ENCODE measurements at regions not wholly inside any gene's neighbourhood (a gene's known extent, or its start where the extent isn't known, plus 50 kb on each side); places are given as distances from the start of the nearest gene placed in this dataset.

- Histone ChIP-seq H4K20me1 (ENCODE audit: insufficient read depth) (no peaks in the 10 kb centered on the region), H3K27ac (no peak overlapping the region), H3K4me2 (ENCODE audit: unreplicated experiment) (no peak overlapping the region), H3K27me3 (replicated peaks; ENCODE audit: insufficient read depth) (no peaks in the 10 kb centered on the region), H3K36me3 (ENCODE audit: low read depth) (no peaks in the 10 kb centered on the region), H3K79me2 (ENCODE audit: insufficient read depth) (no peaks in the 10 kb centered on the region), H3K9ac (no peak overlapping the region), H3K4me1 (ENCODE audit: insufficient read depth) (no peaks in the 10 kb centered on the region; the same call in 1 of the 2 replicates), H3F3A (ENCODE audit: insufficient read depth) (no peaks in the 10 kb centered on the region), H3K9me2 (ENCODE audit: insufficient read depth) (no peaks in the 10 kb centered on the region), H3K4me3 (no peak overlapping the region), H2AFZ (no peak overlapping the region), H3K9me3 (ENCODE audit: low read depth) (no peaks in the 10 kb centered on the region)
- DNase-seq: no peak
- TF ChIP-seq EZH2phosphoT487 (IDR thresholded peaks at IDR 0.05; ENCODE audit: insufficient read depth, low read depth): no peak
- no peak for TF ChIP-seq EZH2 (IDR thresholded peaks at IDR 0.05; ENCODE audit: insufficient read depth, poor library complexity, severe bottlenecking)
- 60 to 64% methylated on average over 4 of the region's 4 CpGs for WGBS, 2 experiments (ENCODE audit: low coverage in 1 of 2, low lambda C conversion rate in 2 of 2, missing lambda C conversion rate in 2 of 2)
- in situ Hi-C loops (cut with MboI): no loop called here
Observed at GRCh38 chr3:127053979-127054378, 71.1 kb downstream of the PLXNA1 start.

DNA sequence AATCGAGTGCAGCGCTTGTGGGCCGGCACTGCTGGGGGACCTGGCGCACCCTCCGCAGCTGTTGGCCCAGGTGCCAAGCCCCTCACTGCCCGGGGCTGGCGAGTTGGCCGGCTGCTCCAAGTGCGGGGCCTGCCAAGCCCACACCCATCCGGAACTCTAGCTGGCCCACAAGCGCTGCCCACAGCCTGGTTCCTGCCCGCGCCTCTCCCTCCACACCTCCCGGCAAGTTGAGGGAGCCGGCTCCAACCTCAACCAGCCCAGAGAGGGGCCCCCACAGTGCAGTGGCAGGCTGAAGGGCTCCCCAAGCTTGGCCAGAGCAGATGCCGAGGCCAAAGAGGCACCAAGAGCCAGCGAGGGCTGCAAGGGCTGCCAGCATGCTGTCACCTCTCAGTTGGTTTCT lies 73.4 kb downstream of the PLXNA1 start:
- H3K9ac ChIP-seq: no peak overlapping the region
- in situ Hi-C loops (cut with MboI): no loop called here
- WGBS, 2 experiments (ENCODE audit: low coverage in 1 of 2, low lambda C conversion rate in 2 of 2, missing lambda C conversion rate in 2 of 2): 64 to 73% methylated on average over 12 to 15 of the region's 17 CpGs
- TF ChIP-seq EZH2 (IDR thresholded peaks at IDR 0.05; ENCODE audit: insufficient read depth, poor library complexity, severe bottlenecking) (no peak), EZH2phosphoT487 (IDR thresholded peaks at IDR 0.05; ENCODE audit: insufficient read depth, low read depth) (no peak)
- H3K27ac ChIP-seq: no peak overlapping the region
- no peak overlapping the region for H3K4me3 ChIP-seq
- H3K27me3 ChIP-seq (replicated peaks; ENCODE audit: insufficient read depth): peaks cover 4% of the 10 kb centered on the region; the same call in 1 of the 2 replicates
- no peaks in the 10 kb centered on the region for H3K9me3 ChIP-seq (ENCODE audit: low read depth)
- no peaks in the 10 kb centered on the region for H3K79me2 ChIP-seq (ENCODE audit: insufficient read depth)
- no peaks in the 10 kb centered on the region for H4K20me1 ChIP-seq (ENCODE audit: insufficient read depth)
- no peaks in the 10 kb centered on the region for H3K9me2 ChIP-seq (ENCODE audit: insufficient read depth)
- H2AFZ ChIP-seq: no peak overlapping the region
- H3F3A ChIP-seq (ENCODE audit: insufficient read depth): no peaks in the 10 kb centered on the region
- no peak for DNase-seq
- H3K36me3 ChIP-seq (ENCODE audit: low read depth): no peaks in the 10 kb centered on the region
- H3K4me1 ChIP-seq (ENCODE audit: insufficient read depth): no peaks in the 10 kb centered on the region; the same call in 1 of the 2 replicates
- no peak overlapping the region for H3K4me2 ChIP-seq (ENCODE audit: unreplicated experiment)

GRCh38 chr3:127056976-127057375 lies 74.1 kb downstream of the PLXNA1 start:
- Histone ChIP-seq H3K79me2 (ENCODE audit: insufficient read depth) (no peaks in the 10 kb centered on the region), H2AFZ (no peak overlapping the region), H3K9ac (no peak overlapping the region), H3K27me3 (replicated peaks; ENCODE audit: insufficient read depth) (peaks cover 4% of the 10 kb centered on the region; the same call in 1 of the 2 replicates), H4K20me1 (ENCODE audit: insufficient read depth) (no peaks in the 10 kb centered on the region), H3K4me1 (ENCODE audit: insufficient read depth) (no peaks in the 10 kb centered on the region; the same call in 1 of the 2 replicates), H3K4me2 (ENCODE audit: unreplicated experiment) (no peak overlapping the region), H3F3A (ENCODE audit: insufficient read depth) (no peaks in the 10 kb centered on the region), H3K27ac (no peak overlapping the region), H3K9me2 (ENCODE audit: insufficient read depth) (no peaks in the 10 kb centered on the region), H3K36me3 (ENCODE audit: low read depth) (no peaks in the 10 kb centered on the region), H3K4me3 (no peak overlapping the region), H3K9me3 (ENCODE audit: low read depth) (no peaks in the 10 kb centered on the region)
- TF ChIP-seq EZH2phosphoT487 (IDR thresholded peaks at IDR 0.05; ENCODE audit: insufficient read depth, low read depth) (no peak), EZH2 (IDR thresholded peaks at IDR 0.05; ENCODE audit: insufficient read depth, poor library complexity, severe bottlenecking) (no peak)
- in situ Hi-C loops (cut with MboI): no loop called here
- DNase-seq: no peak
- 45 to 51% methylated on average over 2 of the region's 2 CpGs for WGBS, 2 experiments (ENCODE audit: low coverage in 1 of 2, low lambda C conversion rate in 2 of 2, missing lambda C conversion rate in 2 of 2)

DNA sequence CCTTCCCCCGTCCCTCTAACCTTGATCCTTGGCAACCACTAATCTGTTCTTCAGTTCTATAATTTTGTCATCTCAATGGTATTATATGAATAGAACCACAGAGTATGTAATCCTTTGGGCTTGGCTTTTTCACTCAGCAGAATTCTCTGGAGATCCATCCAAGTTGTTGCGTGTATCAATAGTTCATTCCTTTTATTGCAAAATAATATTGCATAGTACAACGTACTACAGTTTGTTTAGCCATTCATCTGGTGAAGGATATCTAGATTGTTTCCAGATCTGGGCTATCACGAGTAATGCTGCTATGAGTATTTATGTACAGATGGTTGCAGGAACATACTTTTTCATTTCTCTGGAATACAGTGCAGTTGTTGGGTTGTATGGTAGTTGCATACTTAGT lies 76.2 kb downstream of the PLXNA1 start:
- no peaks in the 10 kb centered on the region for H3F3A ChIP-seq (ENCODE audit: insufficient read depth)
- H3K36me3 ChIP-seq (ENCODE audit: low read depth): no peaks in the 10 kb centered on the region
- peaks cover 4% of the 10 kb centered on the region; the same call in 1 of the 2 replicates for H3K27me3 ChIP-seq (replicated peaks; ENCODE audit: insufficient read depth)
- WGBS, 2 experiments (ENCODE audit: low coverage in 1 of 2, low lambda C conversion rate in 2 of 2, missing lambda C conversion rate in 2 of 2): 4 to 7% methylated on average over 4 of the region's 4 CpGs
- H3K4me3 ChIP-seq: no peak overlapping the region
- no peak overlapping the region for H3K4me2 ChIP-seq (ENCODE audit: unreplicated experiment)
- H3K9ac ChIP-seq: no peak overlapping the region
- TF ChIP-seq EZH2phosphoT487 (IDR thresholded peaks at IDR 0.05; ENCODE audit: insufficient read depth, low read depth): no peak
- TF ChIP-seq EZH2 (IDR thresholded peaks at IDR 0.05; ENCODE audit: insufficient read depth, poor library complexity, severe bottlenecking): no peak
- H3K9me2 ChIP-seq (ENCODE audit: insufficient read depth): no peaks in the 10 kb centered on the region
- H2AFZ ChIP-seq: no peak overlapping the region
- no peak overlapping the region for H3K27ac ChIP-seq
- H4K20me1 ChIP-seq (ENCODE audit: insufficient read depth): no peaks in the 10 kb centered on the region
- H3K4me1 ChIP-seq (ENCODE audit: insufficient read depth): no peaks in the 10 kb centered on the region; the same call in 1 of the 2 replicates
- H3K79me2 ChIP-seq (ENCODE audit: insufficient read depth): no peaks in the 10 kb centered on the region
- H3K9me3 ChIP-seq (ENCODE audit: low read depth): no peaks in the 10 kb centered on the region
- in situ Hi-C loops (cut with MboI): no loop called here
- DNase-seq: peak; percentile 73

DNA sequence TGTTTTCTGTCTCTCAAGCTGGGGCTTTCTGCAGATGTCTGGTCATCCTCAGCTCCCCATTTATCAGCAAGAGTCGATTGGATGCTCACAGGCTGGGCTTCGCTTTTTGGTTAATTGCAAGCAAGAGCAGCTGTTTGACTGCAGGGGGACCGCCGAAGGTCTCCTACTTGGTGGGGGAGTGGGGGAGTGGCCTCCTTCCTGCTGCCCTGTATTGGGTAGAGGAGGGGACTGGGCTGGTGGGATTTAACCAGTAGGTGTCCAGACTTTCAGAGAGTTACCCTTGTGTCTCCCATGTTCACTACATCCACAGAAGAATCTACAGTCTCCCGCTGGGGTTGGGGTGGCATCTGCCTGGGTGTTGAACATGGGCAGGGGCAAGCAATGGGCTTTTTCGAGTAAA lies 78.7 kb downstream of the PLXNA1 start:
- Histone ChIP-seq H3K36me3 (ENCODE audit: low read depth) (no peaks in the 10 kb centered on the region), H3K9ac (no peak overlapping the region), H3K9me3 (ENCODE audit: low read depth) (no peaks in the 10 kb centered on the region), H3K27ac (no peak overlapping the region), H2AFZ (no peak overlapping the region), H3K4me1 (ENCODE audit: insufficient read depth) (peaks cover 6% of the 10 kb centered on the region), H3K79me2 (ENCODE audit: insufficient read depth) (no peaks in the 10 kb centered on the region), H3K9me2 (ENCODE audit: insufficient read depth) (no peaks in the 10 kb centered on the region), H4K20me1 (ENCODE audit: insufficient read depth) (no peaks in the 10 kb centered on the region), H3K27me3 (replicated peaks; ENCODE audit: insufficient read depth) (peaks cover 4% of the 10 kb centered on the region; the same call in 1 of the 2 replicates), H3K4me2 (ENCODE audit: unreplicated experiment) (no peak overlapping the region), H3F3A (ENCODE audit: insufficient read depth) (no peaks in the 10 kb centered on the region), H3K4me3 (no peak overlapping the region)
- TF ChIP-seq EZH2 (IDR thresholded peaks at IDR 0.05; ENCODE audit: insufficient read depth, poor library complexity, severe bottlenecking) (no peak), EZH2phosphoT487 (IDR thresholded peaks at IDR 0.05; ENCODE audit: insufficient read depth, low read depth) (no peak)
- 77 to 78% methylated on average over 6 of the region's 6 CpGs for WGBS, 2 experiments (ENCODE audit: low coverage in 1 of 2, low lambda C conversion rate in 2 of 2, missing lambda C conversion rate in 2 of 2)
- in situ Hi-C loops (cut with MboI): no loop called here
- no peak for DNase-seq
